H9 (cell line): ENCODE measurements at regions not wholly inside any gene's neighbourhood (a gene's known extent, or its start where the extent isn't known, plus 50 kb on each side); places are given as distances from the start of the nearest gene placed in this dataset.

ENCODE experiments used
- DNase-seq: peaks from one replicate; pipeline ENCODE4 v3.0.0-alpha.2; 2017
- H2AFZ ChIP-seq: one replicate; pipeline ENCODE4 v1.6.1; 2013; ENCODE audit warnings: mild to moderate bottlenecking, low read length, control low read depth, moderate library complexity
- H2AK5ac ChIP-seq: 2 replicates; pipeline ENCODE4 v1.6.1; 2013; ENCODE audit warnings: low read length, control low read depth, mixed read lengths; ENCODE audit not compliant: insufficient read length
- H2BK120ac ChIP-seq: one replicate; pipeline ENCODE4 v1.6.1; 2013; ENCODE audit warnings: low read depth, mild to moderate bottlenecking, low read length, control low read depth, inconsistent platforms; ENCODE audit not compliant: poor library complexity, severe bottlenecking
- H2BK12ac ChIP-seq: 2 replicates; pipeline ENCODE4 v1.6.1; 2013; ENCODE audit warnings: low read length, control low read depth, mixed read lengths, low read depth; ENCODE audit not compliant: insufficient read length
- H2BK15ac ChIP-seq: 2 replicates; pipeline ENCODE4 v1.6.1; 2013; ENCODE audit warnings: low read depth, low read length, control low read depth
- H2BK20ac ChIP-seq: one replicate; pipeline ENCODE4 v1.6.1; 2013; ENCODE audit warnings: low read depth, mild to moderate bottlenecking, low read length, control low read depth, inconsistent platforms; ENCODE audit not compliant: poor library complexity, severe bottlenecking
- H2BK5ac ChIP-seq: 2 replicates; pipeline ENCODE4 v1.6.1; 2013; ENCODE audit warnings: low read length, control low read depth, mixed read lengths; ENCODE audit not compliant: insufficient read length
- H3K14ac ChIP-seq: 2 replicates; pipeline ENCODE4 v1.6.1; 2013; ENCODE audit warnings: low read length, control low read depth; ENCODE audit not compliant: insufficient read depth
- H3K18ac ChIP-seq: 2 replicates; pipeline ENCODE4 v1.6.1; 2013; ENCODE audit warnings: low read depth, mild to moderate bottlenecking, mixed read lengths, low read length, control low read depth; ENCODE audit not compliant: insufficient read length
- H3K23ac ChIP-seq: 2 replicates; pipeline ENCODE4 v1.6.1; 2013; ENCODE audit warnings: low read length, control low read depth, mixed read lengths, low read depth; ENCODE audit not compliant: insufficient read length
- H3K23me2 ChIP-seq: 2 replicates; pipeline ENCODE4 v1.6.1; 2013; ENCODE audit warnings: low read depth, mild to moderate bottlenecking, mixed read lengths, low read length, control low read depth; ENCODE audit not compliant: insufficient read length, poor library complexity, severe bottlenecking
- H3K27ac ChIP-seq: 2 replicates; pipeline ENCODE4 v1.5.1; 2013; ENCODE audit warnings: low read length, control low read depth, mixed read lengths, low read depth; ENCODE audit not compliant: insufficient read length
- H3K27me3 ChIP-seq: 2 replicates; pipeline ENCODE4 v1.6.1; 2013; ENCODE audit warnings: low read length, control low read depth, inconsistent platforms; ENCODE audit not compliant: insufficient read depth
- H3K4ac ChIP-seq: 2 replicates; pipeline ENCODE4 v1.6.1; 2013; ENCODE audit warnings: low read depth, mild to moderate bottlenecking, control low read depth, inconsistent platforms, low read length, moderate library complexity
- H3K4me1 ChIP-seq: 2 replicates; pipeline ENCODE4 v1.6.1; 2013; ENCODE audit warnings: low read length, control low read depth, inconsistent platforms; ENCODE audit not compliant: insufficient read depth
- H3K4me2 ChIP-seq: 2 replicates; pipeline ENCODE4 v1.6.1; 2013; ENCODE audit warnings: low read length, control low read depth, mixed read lengths; ENCODE audit not compliant: insufficient read length, insufficient read depth
- H3K56ac ChIP-seq: 2 replicates; pipeline ENCODE4 v1.6.1; 2013; ENCODE audit warnings: low read depth, mild to moderate bottlenecking, mixed read lengths, low read length, control low read depth; ENCODE audit not compliant: insufficient read length
- H3K79me1 ChIP-seq: 2 replicates; pipeline ENCODE4 v1.6.1; 2013; ENCODE audit warnings: low read depth, mild to moderate bottlenecking, moderate library complexity, low read length, control low read depth, inconsistent platforms; ENCODE audit not compliant: insufficient read depth, poor library complexity, severe bottlenecking
- H3K79me2 ChIP-seq: 2 replicates; pipeline ENCODE4 v1.6.1; 2013; ENCODE audit warnings: low read length, control low read depth, inconsistent platforms; ENCODE audit not compliant: insufficient read depth
- H3K9ac ChIP-seq: 2 replicates; pipeline ENCODE4 v1.6.1; 2013; ENCODE audit warnings: low read length, control low read depth, mixed read lengths; ENCODE audit not compliant: insufficient read length; ENCODE audit errors: extremely low read depth
- H3K9me3 ChIP-seq: one replicate; pipeline ENCODE4 v1.6.1; 2013; ENCODE audit warnings: low read depth, low read length, inconsistent platforms; ENCODE audit not compliant: control insufficient read depth
- H3T11ph ChIP-seq: one replicate; pipeline ENCODE4 v1.6.1; 2013; ENCODE audit warnings: mild to moderate bottlenecking, low read length, control low read depth, inconsistent platforms
- H4K20me1 ChIP-seq: one replicate; pipeline ENCODE4 v1.6.1; 2013; ENCODE audit not compliant: control insufficient read depth, insufficient read length, insufficient read depth
- H4K5ac ChIP-seq: 2 replicates; pipeline ENCODE4 v1.6.1; 2013; ENCODE audit warnings: low read depth, mild to moderate bottlenecking, mixed read lengths, low read length, control low read depth; ENCODE audit not compliant: insufficient read length
- H4K8ac ChIP-seq: replicated peaks from 2 replicates; pipeline ENCODE4 v1.6.1; 2013; ENCODE audit warnings: low read length, control low read depth, mixed read lengths, low read depth; ENCODE audit not compliant: insufficient read length
- H4K91ac ChIP-seq: 2 replicates; pipeline ENCODE4 v1.6.1; 2013; ENCODE audit warnings: low read depth, mild to moderate bottlenecking, moderate library complexity, mixed read lengths, low read length, control low read depth; ENCODE audit not compliant: insufficient read length
- H3K27ac Mint-ChIP-seq, 3 experiments: 2 replicates in 2 of 3; 3 replicates in 1 of 3; pipeline ENCODE4 v1.8.0; 2020 to 2021; ENCODE audit warnings: mixed read lengths in 3 of 3, mild to moderate bottlenecking in 1 of 3, moderate library complexity in 1 of 3
- H3K27me3 Mint-ChIP-seq: 2 replicates; pipeline ENCODE4 v1.8.0; 2021; ENCODE audit warnings: low read depth, mild to moderate bottlenecking, moderate library complexity, mixed read lengths
- H3K36me3 Mint-ChIP-seq, 3 experiments: 2 replicates in 2 of 3; 3 replicates in 1 of 3; pipeline ENCODE4 v1.8.0; 2020 to 2021; ENCODE audit warnings: low read depth in 3 of 3, mixed read lengths in 3 of 3; ENCODE audit not compliant: insufficient read depth in 1 of 3
- H3K4me1 Mint-ChIP-seq, 2 experiments: 2 replicates each; pipeline ENCODE4 v1.8.0; 2020; ENCODE audit warnings: mixed read lengths in 2 of 2
- H3K4me3 Mint-ChIP-seq, 2 experiments: 2 replicates in 1 of 2; 3 replicates in 1 of 2; pipeline ENCODE4 v1.8.0; 2020 to 2021; ENCODE audit warnings: mild to moderate bottlenecking in 2 of 2, mixed read lengths in 2 of 2, moderate library complexity in 1 of 2
- H3K9me3 Mint-ChIP-seq, 2 experiments: 2 replicates in 1 of 2; 3 replicates in 1 of 2; pipeline ENCODE4 v1.8.0; 2020; ENCODE audit warnings: mild to moderate bottlenecking in 2 of 2, mixed read lengths in 2 of 2, moderate library complexity in 1 of 2
- WGBS: extraction: QIAGEN DNeasy Blood & Tissue Kit; methylation state at CpG from one replicate; pipeline ENCODE4 v1.1.7; 2013; ENCODE audit warnings: missing lambda C conversion rate, low lambda C conversion rate, mixed read lengths; ENCODE audit not compliant: insufficient read length; ENCODE audit errors: extremely low coverage; 5-methylcytosine and 5-hydroxymethylcytosine counted together
- TF ChIP-seq, protein P1 (sequence below): fragments of 200-600 bp; sonication (generic); conservative IDR thresholded peaks from 3 replicates; pipeline ENCODE4 v1.8.0; 2021; ENCODE audit warnings: antibody characterized with exemption, mild to moderate bottlenecking

DNA sequence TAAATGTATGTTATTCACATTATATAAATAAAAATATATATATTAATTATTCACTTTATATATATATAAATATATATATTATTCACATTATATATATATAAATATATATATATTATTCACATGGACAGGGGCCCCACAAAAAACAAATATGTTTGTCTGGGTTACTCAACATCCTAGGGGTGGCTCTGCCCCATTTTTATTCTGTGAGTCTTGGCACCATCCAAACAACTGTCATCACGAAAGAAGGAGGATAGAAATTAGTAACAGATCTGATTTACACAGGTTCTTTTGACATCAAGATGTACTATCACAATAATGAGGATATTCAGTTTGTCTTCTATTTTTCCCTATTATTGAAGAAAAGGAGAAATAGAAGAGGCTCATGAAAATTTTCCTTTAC lies 187.3 kb downstream of the GPX5 start:
- TF ChIP-seq, protein P1, sequence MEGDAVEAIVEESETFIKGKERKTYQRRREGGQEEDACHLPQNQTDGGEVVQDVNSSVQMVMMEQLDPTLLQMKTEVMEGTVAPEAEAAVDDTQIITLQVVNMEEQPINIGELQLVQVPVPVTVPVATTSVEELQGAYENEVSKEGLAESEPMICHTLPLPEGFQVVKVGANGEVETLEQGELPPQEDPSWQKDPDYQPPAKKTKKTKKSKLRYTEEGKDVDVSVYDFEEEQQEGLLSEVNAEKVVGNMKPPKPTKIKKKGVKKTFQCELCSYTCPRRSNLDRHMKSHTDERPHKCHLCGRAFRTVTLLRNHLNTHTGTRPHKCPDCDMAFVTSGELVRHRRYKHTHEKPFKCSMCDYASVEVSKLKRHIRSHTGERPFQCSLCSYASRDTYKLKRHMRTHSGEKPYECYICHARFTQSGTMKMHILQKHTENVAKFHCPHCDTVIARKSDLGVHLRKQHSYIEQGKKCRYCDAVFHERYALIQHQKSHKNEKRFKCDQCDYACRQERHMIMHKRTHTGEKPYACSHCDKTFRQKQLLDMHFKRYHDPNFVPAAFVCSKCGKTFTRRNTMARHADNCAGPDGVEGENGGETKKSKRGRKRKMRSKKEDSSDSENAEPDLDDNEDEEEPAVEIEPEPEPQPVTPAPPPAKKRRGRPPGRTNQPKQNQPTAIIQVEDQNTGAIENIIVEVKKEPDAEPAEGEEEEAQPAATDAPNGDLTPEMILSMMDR = no peak
- Histone ChIP-seq H3K23ac (no peak overlapping the region), H3K23me2 (peaks cover 6% of the 10 kb centered on the region)

More for the DNA sequence above, 187.3 kb downstream of the GPX5 start:
- no CpG with 5 or more reads among the region's 1 CpG for WGBS
- H2BK15ac ChIP-seq = no peak overlapping the region
- H3K56ac ChIP-seq = no peak overlapping the region
- H3K9ac ChIP-seq = no peak overlapping the region
- H3K27ac Mint-ChIP-seq = no peak overlapping the region
- H3K4me1 ChIP-seq = no peaks in the 10 kb centered on the region
- no peak overlapping the region for H3K14ac ChIP-seq
- no peak overlapping the region for H3K18ac ChIP-seq
- no peak overlapping the region for H2BK20ac ChIP-seq
- no peaks in the 10 kb centered on the region for H3K79me2 ChIP-seq
- no peak overlapping the region for H4K91ac ChIP-seq
- H2BK5ac ChIP-seq = no peak overlapping the region
- no peaks in the 10 kb centered on the region for H3K79me1 ChIP-seq
- H2BK12ac ChIP-seq = no peak overlapping the region
- no peak overlapping the region for H3T11ph ChIP-seq
- H3K4me3 Mint-ChIP-seq = no peak overlapping the region
- H3K4me2 ChIP-seq = no peak overlapping the region
- no peaks in the 10 kb centered on the region for H4K20me1 ChIP-seq
- H4K5ac ChIP-seq = no peak overlapping the region
- H3K4me1 Mint-ChIP-seq = peaks cover 4 to 9% of the 10 kb centered on the region in 2 experiments; a peak in 2 of 4 replicates
- peaks cover 8 to 9% of the 10 kb centered on the region in 2 experiments; a peak in 4 of 5 replicates for H3K9me3 Mint-ChIP-seq
- H3K27me3 Mint-ChIP-seq = peaks cover 3% of the 10 kb centered on the region; the same call in 1 of the 2 replicates
- H3K9me3 ChIP-seq = no peaks in the 10 kb centered on the region
- H2BK120ac ChIP-seq = no peak overlapping the region
- no peak overlapping the region for H3K27ac ChIP-seq
- H3K36me3 Mint-ChIP-seq = peaks cover 0 to 7% (median 3%) of the 10 kb centered on the region in 3 experiments; a peak in 4 of 7 replicates
- no peaks in the 10 kb centered on the region for H3K27me3 ChIP-seq
- DNase-seq = no peak
- H4K8ac ChIP-seq = no peak overlapping the region
- no peak overlapping the region for H3K4ac ChIP-seq
- H2AFZ ChIP-seq = no peak overlapping the region
- H2AK5ac ChIP-seq = no peak overlapping the region
